ENCODE measurements at regions not wholly inside any gene's neighbourhood (a gene's known extent, or its start where the extent isn't known, plus 50 kb on each side); places are given as distances from the start of the nearest gene placed in this dataset.
"Not testable (repeated sequence)": the region's sequence is repeated elsewhere in the genome, so short reads cannot be mapped to it uniquely, and the experiment has no call there.

GRCh38 chr10:9262770-9263169 lies 1208.3 kb downstream of the GATA3 start:
- no peak overlapping the region for H3K27ac Mint-ChIP-seq
- no peak overlapping the region for H3K4me3 ChIP-seq (ENCODE audit: low read length)
- no peaks in the 10 kb centered on the region for H3K36me3 Mint-ChIP-seq (ENCODE audit: low read depth)
- no peak for ATAC-seq (ENCODE audit: poor library complexity)
- ChIA-PET CTCF (no interaction called here), POLR2A (no interaction called here)
- DNase-seq = no peak
- H3K36me3 ChIP-seq (ENCODE audit: insufficient read depth, low read length) = no peaks in the 10 kb centered on the region
- H3K9me3 ChIP-seq (ENCODE audit: control insufficient read depth in 1 of 2, insufficient read depth in 1 of 2, low read length in 2 of 2) = no peaks in the 10 kb centered on the region
- H3K27me3 ChIP-seq (ENCODE audit: control insufficient read depth in 1 of 2, insufficient read depth in 2 of 2, low read length in 2 of 2) = peaks cover 0 to 5% of the 10 kb centered on the region in 2 experiments
- no peaks in the 10 kb centered on the region for H3K9me3 Mint-ChIP-seq
- H3K4me3 Mint-ChIP-seq = no peak overlapping the region
- H3K27ac ChIP-seq (ENCODE audit: low read depth in 1 of 2, low read length in 2 of 2) = no peak overlapping the region
- intact Hi-C loops (cut with DNase I, micrococcal nuclease) = no loop called here
- no peaks in the 10 kb centered on the region for H3K4me1 Mint-ChIP-seq (ENCODE audit: low read depth)
- H3K4me1 ChIP-seq (ENCODE audit: insufficient read depth, low read length) = no peaks in the 10 kb centered on the region
- no peak for TF ChIP-seq CTCF (IDR thresholded peaks at IDR 0.05)
- peaks cover 48% of the 10 kb centered on the region for H3K27me3 Mint-ChIP-seq

DNA sequence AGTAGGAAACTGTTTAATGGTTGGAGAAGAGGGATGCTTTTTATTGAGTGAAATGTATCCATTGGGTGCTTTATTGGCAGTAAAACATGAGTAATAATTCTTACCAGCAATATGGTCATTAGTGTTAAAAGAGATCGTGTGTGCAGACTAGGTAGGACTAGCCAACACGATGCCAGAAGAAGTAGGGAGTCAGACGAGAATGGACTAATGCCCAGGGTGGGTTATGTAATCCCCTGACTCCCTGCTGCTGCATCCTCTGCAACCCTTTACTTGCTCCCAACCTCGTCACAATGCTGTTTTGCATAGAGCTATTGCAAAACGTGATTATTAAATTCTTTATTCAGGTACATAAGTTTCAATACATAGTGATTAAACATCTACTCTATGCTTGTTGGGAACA lies 1213.7 kb downstream of the GATA3 start:
- Mint-ChIP-seq H3K9me3 (no peaks in the 10 kb centered on the region), H3K27me3 (peaks cover 61% of the 10 kb centered on the region), H3K4me1 (ENCODE audit: low read depth) (no peaks in the 10 kb centered on the region), H3K4me3 (no peak overlapping the region), H3K36me3 (ENCODE audit: low read depth) (no peaks in the 10 kb centered on the region), H3K27ac (no peak overlapping the region)
- no peak for DNase-seq
- no peak for ATAC-seq (ENCODE audit: poor library complexity)
- Histone ChIP-seq H3K4me1 (ENCODE audit: insufficient read depth, low read length) (no peaks in the 10 kb centered on the region), H3K9me3 (ENCODE audit: control insufficient read depth in 1 of 2, insufficient read depth in 1 of 2, low read length in 2 of 2) (no peaks in the 10 kb centered on the region), H3K27ac (ENCODE audit: low read depth in 1 of 2, low read length in 2 of 2) (no peak overlapping the region), H3K27me3 (ENCODE audit: control insufficient read depth in 1 of 2, insufficient read depth in 2 of 2, low read length in 2 of 2) (peaks cover 0 to 5% of the 10 kb centered on the region in 2 experiments), H3K4me3 (ENCODE audit: low read length) (no peak overlapping the region), H3K36me3 (ENCODE audit: insufficient read depth, low read length) (no peaks in the 10 kb centered on the region)
- CTCF ChIA-PET = no interaction called here
- POLR2A ChIA-PET = no interaction called here
- intact Hi-C loops (cut with DNase I, micrococcal nuclease) = no loop called here
- TF ChIP-seq CTCF (IDR thresholded peaks at IDR 0.05) = no peak

DNA sequence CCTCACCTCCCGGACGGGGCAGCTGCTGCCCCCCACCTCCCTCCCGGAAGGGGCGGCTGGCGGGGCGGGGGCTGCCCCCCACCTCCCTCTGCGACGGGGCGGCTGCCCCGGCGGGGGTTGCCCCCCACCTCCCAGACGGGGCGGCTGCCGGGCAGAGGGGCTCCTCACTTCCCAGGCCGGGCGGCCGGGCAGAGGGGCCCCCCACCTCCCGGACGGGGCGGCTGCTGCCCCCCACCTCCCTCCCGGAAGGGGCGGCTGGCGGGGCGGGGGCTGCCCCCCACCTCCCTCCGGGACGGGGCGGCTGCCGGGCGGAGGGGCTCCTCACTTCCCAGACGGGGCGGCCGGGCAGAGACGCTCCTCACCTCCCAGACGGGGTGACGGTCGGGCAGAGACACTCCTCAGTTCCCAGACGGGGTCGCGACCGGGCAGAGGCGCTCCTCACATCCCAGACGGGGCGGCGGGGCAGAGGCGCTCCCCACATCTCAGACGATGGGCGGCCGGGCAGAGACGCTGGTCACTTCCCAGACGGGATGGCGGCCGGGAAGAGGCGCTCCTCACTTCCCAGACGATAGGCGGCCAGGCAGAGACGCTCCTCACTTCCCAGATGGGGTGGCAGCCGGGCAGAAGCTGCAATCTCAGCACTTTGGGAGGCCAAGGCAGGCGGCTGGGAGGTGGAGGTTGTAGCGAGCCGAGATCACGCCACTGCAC lies 1218.8 kb downstream of the GATA3 start:
- H3K9me3 Mint-ChIP-seq; POLR2A ChIA-PET; DNase-seq; intact Hi-C loops (cut with DNase I, micrococcal nuclease); H3K4me1 Mint-ChIP-seq (ENCODE audit: low read depth); H3K27ac Mint-ChIP-seq; H3K4me1 ChIP-seq (ENCODE audit: insufficient read depth, low read length); H3K4me3 Mint-ChIP-seq; ATAC-seq (ENCODE audit: poor library complexity); H3K27ac ChIP-seq (ENCODE audit: low read depth in 1 of 2, low read length in 2 of 2); H3K4me3 ChIP-seq (ENCODE audit: low read length); H3K9me3 ChIP-seq (ENCODE audit: control insufficient read depth in 1 of 2, insufficient read depth in 1 of 2, low read length in 2 of 2); CTCF ChIA-PET; H3K36me3 Mint-ChIP-seq (ENCODE audit: low read depth); H3K36me3 ChIP-seq (ENCODE audit: insufficient read depth, low read length): not testable (repeated sequence)
- H3K27me3 ChIP-seq (ENCODE audit: control insufficient read depth in 1 of 2, insufficient read depth in 2 of 2, low read length in 2 of 2) = peaks cover 0 to 10% of the 10 kb centered on the region in 2 experiments
- H3K27me3 Mint-ChIP-seq = peaks cover 32% of the 10 kb centered on the region

GRCh38 chr10:9274206-9274755 lies 1219.8 kb downstream of the GATA3 start:
- ATAC-seq (ENCODE audit: poor library complexity) (no peak), DNase-seq (no peak)
- Mint-ChIP-seq H3K4me1 (ENCODE audit: low read depth) (no peaks in the 10 kb centered on the region), H3K27ac (no peak overlapping the region), H3K4me3 (no peak overlapping the region), H3K27me3 (peaks cover 22% of the 10 kb centered on the region), H3K36me3 (ENCODE audit: low read depth) (no peaks in the 10 kb centered on the region), H3K9me3 (no peaks in the 10 kb centered on the region)
- Histone ChIP-seq H3K4me3 (ENCODE audit: low read length) (no peak overlapping the region), H3K9me3 (ENCODE audit: control insufficient read depth in 1 of 2, insufficient read depth in 1 of 2, low read length in 2 of 2) (peaks cover 0 to 4% of the 10 kb centered on the region in 2 experiments), H3K36me3 (ENCODE audit: insufficient read depth, low read length) (no peaks in the 10 kb centered on the region), H3K27me3 (ENCODE audit: control insufficient read depth in 1 of 2, insufficient read depth in 2 of 2, low read length in 2 of 2) (peaks cover 0 to 10% of the 10 kb centered on the region in 2 experiments), H3K27ac (ENCODE audit: low read depth in 1 of 2, low read length in 2 of 2) (no peak overlapping the region), H3K4me1 (ENCODE audit: insufficient read depth, low read length) (no peaks in the 10 kb centered on the region)
- CTCF ChIA-PET = no interaction called here
- intact Hi-C loops (cut with DNase I, micrococcal nuclease) = no loop called here
- TF ChIP-seq CTCF (IDR thresholded peaks at IDR 0.05) = no peak
- POLR2A ChIA-PET = no interaction called here

Data from CD4-positive, alpha-beta T cell (primary cell).